Common myeloid progenitor, CD34-positive (primary cell): ENCODE measurements at regions not wholly inside any gene's neighbourhood (a gene's known extent, or its start where the extent isn't known, plus 50 kb on each side); places are given as distances from the start of the nearest gene placed in this dataset.

Experiments
- CTCF ChIA-PET: fragments of 350-600 bp; sonication (Branson Sonifier 250); formaldehyde crosslinking; loops from one replicate; lab custom pipeline; 2021; ENCODE audit warnings: antibody characterized with exemption; lab: Charles Lee
- POLR2A ChIA-PET: fragments of 350-600 bp; sonication (Branson Sonifier 250); formaldehyde crosslinking; loops from one replicate; lab custom pipeline; 2021; ENCODE audit warnings: antibody characterized with exemption; lab: Charles Lee
- DNase-seq, 3 donors: peaks; one replicate each; pipeline versions ENCODE4 v3.0.0 to v3.0.0-alpha.2; 2013
- H3K27ac ChIP-seq, 2 experiments: 1 replicate in 1 of 2; 2 replicates in 1 of 2; pipeline ENCODE4 v1.7.0; 2013; ENCODE audit warnings: inconsistent platforms in 2 of 2, low read length in 2 of 2, mild to moderate bottlenecking in 2 of 2, low read depth in 1 of 2, moderate library complexity in 1 of 2; ENCODE audit not compliant: severe bottlenecking in 2 of 2, insufficient read depth in 1 of 2, poor library complexity in 1 of 2
- H3K27me3 ChIP-seq, 5 experiments: replicated peaks in 2 of 5; 1 replicate in 3 of 5; 2 replicates in 2 of 5; pipeline versions ENCODE4 v1.6.1 to v1.7.0; 2013; ENCODE audit warnings: low read length in 4 of 5, mild to moderate bottlenecking in 2 of 5, moderate library complexity in 2 of 5, inconsistent platforms in 1 of 5; ENCODE audit not compliant: insufficient read depth in 5 of 5, control insufficient read depth in 4 of 5
- H3K36me3 ChIP-seq, 4 experiments: 1 replicate in 2 of 4; 2 replicates in 2 of 4; pipeline versions ENCODE4 v1.6.1 to v1.7.0; 2013; ENCODE audit warnings: low read length in 3 of 4, control low read depth in 1 of 4, mild to moderate bottlenecking in 1 of 4; ENCODE audit not compliant: control insufficient read depth in 4 of 4, insufficient read depth in 4 of 4
- H3K4me1 ChIP-seq, 4 experiments: 1 replicate in 3 of 4; 2 replicates in 1 of 4; pipeline versions ENCODE4 v1.6.1 to v1.7.1; 2013; ENCODE audit warnings: low read length in 3 of 4, mild to moderate bottlenecking in 3 of 4, control low read depth in 1 of 4, inconsistent platforms in 1 of 4, moderate library complexity in 1 of 4; ENCODE audit not compliant: control insufficient read depth in 4 of 4, insufficient read depth in 4 of 4; ENCODE audit errors: control extremely low read depth in 1 of 4
- H3K4me3 ChIP-seq, 7 experiments: 1 replicate in 4 of 7; 2 replicates in 3 of 7; pipeline versions ENCODE4 v1.5.1 to v1.7.0; 2013; ENCODE audit warnings: mild to moderate bottlenecking in 7 of 7, low read length in 6 of 7, moderate library complexity in 6 of 7, inconsistent platforms in 2 of 7, low read depth in 2 of 7, control low read depth in 1 of 7; ENCODE audit not compliant: insufficient read depth in 4 of 7, control insufficient read depth in 1 of 7; ENCODE audit errors: extremely low read depth in 1 of 7
- H3K9me3 ChIP-seq, 5 experiments: 1 replicate in 4 of 5; 2 replicates in 1 of 5; pipeline versions ENCODE4 v1.6.1 to v1.7.1; 2013; ENCODE audit warnings: low read length in 4 of 5, mild to moderate bottlenecking in 2 of 5, inconsistent platforms in 1 of 5, low read depth in 1 of 5, moderate library complexity in 1 of 5; ENCODE audit not compliant: control insufficient read depth in 4 of 5, insufficient read depth in 2 of 5; ENCODE audit errors: control extremely low read depth in 1 of 5
- WGBS: methylation state at CpG from one replicate; pipeline ENCODE4 v1.1.5; 2013; ENCODE audit not compliant: insufficient coverage; 5-methylcytosine and 5-hydroxymethylcytosine counted together

GRCh38 chr2:43127208-43127940 is 99.0 kb downstream of the ZFP36L2 start:
- WGBS, result 83% methylated on average over 23 of the region's 24 CpGs
- H3K4me3 ChIP-seq, result no peak overlapping the region
- no peak overlapping the region for H3K27ac ChIP-seq
- H3K4me1 ChIP-seq, result peaks cover 29 to 80% (median 73%) of the 10 kb centered on the region in 4 experiments
- ChIA-PET CTCF (interaction anchor here (0.6 to 13.3 kb wide), 14 partner anchors 11 to 153 kb away, joined by 3 to 178 read pairs (median 3); partner anchors contain the start of gene ZFP36L2), POLR2A (no interaction called here)
- no peaks in the 10 kb centered on the region for H3K27me3 ChIP-seq
- peak; percentile 41 to 59 (median 57) for DNase-seq
- no peaks in the 10 kb centered on the region for H3K36me3 ChIP-seq
- no peaks in the 10 kb centered on the region for H3K9me3 ChIP-seq

DNA sequence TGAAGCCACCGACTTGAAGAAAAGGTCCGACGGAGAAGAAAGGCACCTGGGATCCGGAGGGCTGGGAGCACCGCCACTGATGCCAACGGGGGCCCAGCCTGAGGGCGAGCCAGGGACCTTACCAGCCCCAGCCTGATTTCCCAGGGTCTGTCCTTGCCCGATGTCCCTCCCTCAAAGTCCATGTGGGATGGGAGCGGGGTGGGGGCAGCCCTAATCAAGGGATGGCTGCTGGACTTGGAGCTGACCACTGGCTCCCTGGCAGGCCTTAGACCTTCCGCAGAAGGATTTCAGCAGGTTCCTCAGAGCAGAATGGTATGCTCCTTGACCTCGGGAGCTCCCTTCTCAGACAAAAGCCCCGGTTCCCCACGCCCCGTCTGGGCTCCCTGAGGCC is 99.6 kb downstream of the ZFP36L2 start:
- Histone ChIP-seq H3K27ac (no peak overlapping the region), H3K4me1 (peaks cover 25 to 75% (median 68%) of the 10 kb centered on the region in 4 experiments), H3K4me3 (no peak overlapping the region), H3K36me3 (no peaks in the 10 kb centered on the region), H3K9me3 (no peaks in the 10 kb centered on the region), H3K27me3 (no peaks in the 10 kb centered on the region)
- WGBS, result 99% methylated on average over 13 of the region's 14 CpGs
- ChIA-PET CTCF (interaction anchor here (0.6 to 13.3 kb wide), 12 partner anchors 10 to 152 kb away, joined by 3 to 178 read pairs (median 3); partner anchors contain the start of gene ZFP36L2), POLR2A (no interaction called here)
- DNase-seq, result no peak

DNA sequence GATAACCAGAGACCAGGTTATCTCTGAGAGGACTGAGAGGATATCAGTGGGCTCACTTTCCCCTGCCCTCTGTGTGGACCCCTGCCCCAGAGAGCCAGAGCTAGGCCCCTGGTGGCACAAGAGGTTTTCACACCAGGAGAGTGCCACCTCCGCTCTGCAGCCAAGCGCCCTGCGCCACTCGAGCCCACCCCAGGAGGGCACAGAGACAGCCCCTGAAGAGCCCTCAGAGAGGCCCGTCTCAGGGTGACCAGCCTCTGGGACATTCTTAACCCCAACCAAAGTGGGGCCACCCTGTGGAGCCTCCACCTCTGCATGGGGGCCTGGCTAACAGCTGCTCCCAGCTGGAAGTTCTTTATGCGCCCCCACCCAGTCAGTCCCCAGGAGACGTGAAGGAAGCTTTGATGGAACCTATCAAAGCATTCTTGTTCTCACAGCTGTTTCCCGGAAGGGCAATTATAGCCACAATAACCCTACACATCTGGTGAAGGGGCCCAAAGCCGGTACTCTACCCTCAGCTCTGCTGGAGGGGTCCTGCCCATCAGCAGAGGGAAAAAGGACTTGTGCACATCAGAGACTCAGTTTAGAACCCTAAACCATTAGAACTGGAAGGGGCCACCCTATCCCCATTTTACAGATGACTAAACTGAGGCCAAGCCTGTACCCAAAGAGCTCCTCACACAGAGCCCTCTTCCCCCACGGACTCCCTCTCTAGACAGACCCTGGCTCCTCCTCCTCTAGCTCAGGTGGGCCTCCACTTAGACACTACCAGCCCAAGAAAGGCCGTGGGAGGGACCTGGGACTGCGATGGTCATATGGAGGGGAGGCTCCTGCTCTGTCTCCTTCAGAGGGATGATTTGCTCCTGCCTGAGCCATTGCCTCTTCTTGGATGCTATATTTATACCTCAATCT is 101.1 kb downstream of the ZFP36L2 start:
- Histone ChIP-seq H3K36me3 (no peaks in the 10 kb centered on the region), H3K4me1 (peaks cover 19 to 62% (median 54%) of the 10 kb centered on the region in 4 experiments), H3K27ac (no peak overlapping the region), H3K27me3 (no peaks in the 10 kb centered on the region), H3K4me3 (no peak overlapping the region), H3K9me3 (no peaks in the 10 kb centered on the region)
- DNase-seq, result peak in 2 of 3 donors; percentile 52 to 63
- ChIA-PET POLR2A (no interaction called here), CTCF (interaction anchor here (0.9 to 13.3 kb wide), 10 partner anchors 8 to 178 kb away, joined by 3 to 178 read pairs (median 4); partner anchors contain the start of gene ZFP36L2)
- 78% methylated on average over 11 of the region's 12 CpGs for WGBS

DNA sequence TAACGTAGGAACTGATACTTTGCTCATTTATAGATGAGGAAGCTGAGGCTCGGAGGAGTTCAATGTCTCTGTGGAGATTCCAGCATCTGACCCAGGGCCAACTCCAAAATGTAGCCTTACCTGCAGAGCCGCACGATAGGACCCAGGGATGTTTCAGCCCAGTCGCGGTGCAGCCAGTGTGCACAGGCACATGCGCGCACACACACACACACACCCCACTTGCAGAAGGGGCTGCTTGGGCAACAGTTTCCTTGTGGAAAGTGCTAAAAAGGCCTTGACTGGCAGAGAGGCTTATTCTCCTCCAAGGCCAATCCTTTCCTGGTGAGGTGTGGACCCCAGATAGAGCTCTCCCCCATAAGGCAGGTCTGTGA is 101.7 kb downstream of the ZFP36L2 start:
- 98% methylated on average over 7 of the region's 8 CpGs for WGBS
- no peak for DNase-seq
- Histone ChIP-seq H3K36me3 (no peaks in the 10 kb centered on the region), H3K4me1 (peaks cover 17 to 55% (median 48%) of the 10 kb centered on the region in 4 experiments), H3K27ac (no peak overlapping the region), H3K4me3 (no peak overlapping the region), H3K9me3 (peaks cover 0 to 1% (median under 1%) of the 10 kb centered on the region in 5 experiments), H3K27me3 (no peaks in the 10 kb centered on the region)
- ChIA-PET POLR2A (no interaction called here), CTCF (interaction anchor here (1.1 to 13.3 kb wide), 7 partner anchors 9 to 177 kb away, joined by 3 to 178 read pairs (median 4); partner anchors contain the start of gene ZFP36L2)

GRCh38 chr2:43123981-43124686 is 102.3 kb downstream of the ZFP36L2 start:
- Histone ChIP-seq H3K36me3 (peaks cover 0 to 2% (median 0%) of the 10 kb centered on the region in 4 experiments), H3K4me1 (peaks cover 14 to 50% (median 42%) of the 10 kb centered on the region in 4 experiments), H3K9me3 (peaks cover 0 to 6% (median 5%) of the 10 kb centered on the region in 5 experiments), H3K27ac (no peak overlapping the region), H3K4me3 (no peak overlapping the region), H3K27me3 (no peaks in the 10 kb centered on the region)
- POLR2A ChIA-PET, result no interaction called here
- 26% methylated on average over 5 of the region's 9 CpGs for WGBS
- CTCF ChIA-PET, result interaction anchor here (0.9 to 2.2 kb wide), 4 partner anchors 10 to 47 kb away, joined by 3 to 9 read pairs (median 4); no protein-coding TSS in a partner anchor
- DNase-seq, result peak in 1 of 3 donors; percentile 55

GRCh38 chr2:43123486-43123885 is 102.9 kb downstream of the ZFP36L2 start:
- no peak overlapping the region for H3K27ac ChIP-seq
- DNase-seq, result no peak
- H3K4me3 ChIP-seq, result no peak overlapping the region
- H3K27me3 ChIP-seq, result no peaks in the 10 kb centered on the region
- H3K36me3 ChIP-seq, result peaks cover 0 to 2% (median 0%) of the 10 kb centered on the region in 4 experiments
- H3K4me1 ChIP-seq, result peaks cover 8 to 43% (median 38%) of the 10 kb centered on the region in 4 experiments
- 71% methylated on average over 8 of the region's 8 CpGs for WGBS
- CTCF ChIA-PET, result interaction anchor here (0.9 to 2.6 kb wide), 2 partner anchors 11 to 46 kb away, joined by 3 to 12 read pairs; no protein-coding TSS in a partner anchor
- H3K9me3 ChIP-seq, result peaks cover 0 to 12% (median 7%) of the 10 kb centered on the region in 5 experiments
- POLR2A ChIA-PET, result no interaction called here
